Mononuclear cell (primary cell): ENCODE measurements at regions not wholly inside any gene's neighbourhood (a gene's known extent, or its start where the extent isn't known, plus 50 kb on each side); places are given as distances from the start of the nearest gene placed in this dataset.
"Not testable (repeated sequence)": the region's sequence is repeated elsewhere in the genome, so short reads cannot be mapped to it uniquely, and the experiment has no call there.

Source experiments
- H3K27me3 ChIP-seq: 2 replicates; pipeline ENCODE4 v1.6.0; 2011; ENCODE audit warnings: low read length, control low read depth; ENCODE audit not compliant: insufficient read depth
- H3K4me1 ChIP-seq: 2 replicates; pipeline ENCODE4 v1.5.1; 2011; ENCODE audit warnings: mild to moderate bottlenecking, low read length, control low read depth; ENCODE audit not compliant: insufficient read depth
- H3K4me3 ChIP-seq: 2 replicates; pipeline ENCODE4 v1.5.1; 2011; ENCODE audit warnings: mild to moderate bottlenecking, low read length, moderate library complexity
- H3K9me3 ChIP-seq: 2 replicates; pipeline ENCODE4 v1.5.1; 2011; ENCODE audit warnings: low read depth, mild to moderate bottlenecking, control low read depth, low read length

- not testable (repeated sequence) for H3K27me3 ChIP-seq, H3K4me3 ChIP-seq, H3K4me1 ChIP-seq, H3K9me3 ChIP-seq
Measured at GRCh38 chr6:15738195-15738594, 75.4 kb upstream of the DTNBP1 start.

GRCh38 chr6:15736297-15736696 lies 73.5 kb upstream of the DTNBP1 start:
- Histone ChIP-seq H3K4me1 (no peaks in the 10 kb centered on the region), H3K9me3 (no peaks in the 10 kb centered on the region), H3K4me3 (no peak overlapping the region), H3K27me3 (no peaks in the 10 kb centered on the region)

- Histone ChIP-seq H3K4me1 (no peaks in the 10 kb centered on the region), H3K27me3 (no peaks in the 10 kb centered on the region), H3K4me3 (no peak overlapping the region), H3K9me3 (no peaks in the 10 kb centered on the region)
Measured at GRCh38 chr6:15735567-15736265, 72.9 kb upstream of the DTNBP1 start.

- Histone ChIP-seq H3K4me3 (no peak overlapping the region), H3K4me1 (no peaks in the 10 kb centered on the region), H3K27me3 (no peaks in the 10 kb centered on the region), H3K9me3 (no peaks in the 10 kb centered on the region)
Measured at GRCh38 chr6:15734118-15734897, 71.5 kb upstream of the DTNBP1 start.

- H3K4me3 ChIP-seq: no peak overlapping the region
- no peaks in the 10 kb centered on the region for H3K27me3 ChIP-seq
- no peaks in the 10 kb centered on the region for H3K4me1 ChIP-seq
- no peaks in the 10 kb centered on the region for H3K9me3 ChIP-seq
Measured at GRCh38 chr6:15730922-15731321, 68.1 kb upstream of the DTNBP1 start.

- no peaks in the 10 kb centered on the region for H3K27me3 ChIP-seq
- no peak overlapping the region for H3K4me3 ChIP-seq
- no peaks in the 10 kb centered on the region for H3K9me3 ChIP-seq
- no peaks in the 10 kb centered on the region for H3K4me1 ChIP-seq
Measured at GRCh38 chr6:15730442-15730841, 67.6 kb upstream of the DTNBP1 start.

GRCh38 chr6:15722731-15723130 lies 59.9 kb upstream of the DTNBP1 start:
- Histone ChIP-seq H3K9me3 (no peaks in the 10 kb centered on the region), H3K4me1 (no peaks in the 10 kb centered on the region), H3K4me3 (no peak overlapping the region), H3K27me3 (peaks cover 5% of the 10 kb centered on the region)

- Histone ChIP-seq H3K4me3 (no peak overlapping the region), H3K27me3 (peaks cover 7% of the 10 kb centered on the region), H3K9me3 (no peaks in the 10 kb centered on the region), H3K4me1 (no peaks in the 10 kb centered on the region)
Measured at GRCh38 chr6:15716889-15717288, 54.1 kb upstream of the DTNBP1 start.

GRCh38 chr6:15715851-15716250 lies 53.0 kb upstream of the DTNBP1 start:
- Histone ChIP-seq H3K9me3 (no peaks in the 10 kb centered on the region), H3K4me3 (no peak overlapping the region), H3K4me1 (no peaks in the 10 kb centered on the region), H3K27me3 (peaks cover 7% of the 10 kb centered on the region)

GRCh38 chr6:15715060-15715459 lies 52.2 kb upstream of the DTNBP1 start:
- no peaks in the 10 kb centered on the region for H3K9me3 ChIP-seq
- H3K4me3 ChIP-seq: no peak overlapping the region
- no peaks in the 10 kb centered on the region for H3K4me1 ChIP-seq
- peaks cover 7% of the 10 kb centered on the region for H3K27me3 ChIP-seq

GRCh38 chr6:15714658-15715057 lies 51.8 kb upstream of the DTNBP1 start:
- H3K4me3 ChIP-seq: no peak overlapping the region
- H3K4me1 ChIP-seq: no peaks in the 10 kb centered on the region
- H3K9me3 ChIP-seq: no peaks in the 10 kb centered on the region
- H3K27me3 ChIP-seq: peaks cover 3% of the 10 kb centered on the region

GRCh38 chr6:15713325-15713724 lies 50.5 kb upstream of the DTNBP1 start:
- H3K9me3 ChIP-seq: no peaks in the 10 kb centered on the region
- peaks cover 2% of the 10 kb centered on the region for H3K27me3 ChIP-seq
- no peaks in the 10 kb centered on the region for H3K4me1 ChIP-seq
- no peak overlapping the region for H3K4me3 ChIP-seq

- H3K4me1 ChIP-seq: no peaks in the 10 kb centered on the region
- no peaks in the 10 kb centered on the region for H3K9me3 ChIP-seq
- H3K27me3 ChIP-seq: peaks cover 2% of the 10 kb centered on the region
- no peak overlapping the region for H3K4me3 ChIP-seq
Measured at GRCh38 chr6:15712797-15713196, 50.0 kb upstream of the DTNBP1 start.
